Liver (tissue), 2 donors: ENCODE measurements at regions not wholly inside any gene's neighbourhood (a gene's known extent, or its start where the extent isn't known, plus 50 kb on each side); places are given as distances from the start of the nearest gene placed in this dataset.

Source experiments
- ATF3 ChIP-seq: IDR thresholded peaks from 2 replicates; pipeline ENCODE4 v1.6.1; 2016; ENCODE audit warnings: antibody characterized with exemption
- TF ChIP-seq, protein P1 (sequence below): IDR thresholded peaks from 2 replicates; pipeline ENCODE4 v1.6.1; 2016; ENCODE audit warnings: antibody characterized with exemption, mild to moderate bottlenecking
- donor health status: healthy.

DNA sequence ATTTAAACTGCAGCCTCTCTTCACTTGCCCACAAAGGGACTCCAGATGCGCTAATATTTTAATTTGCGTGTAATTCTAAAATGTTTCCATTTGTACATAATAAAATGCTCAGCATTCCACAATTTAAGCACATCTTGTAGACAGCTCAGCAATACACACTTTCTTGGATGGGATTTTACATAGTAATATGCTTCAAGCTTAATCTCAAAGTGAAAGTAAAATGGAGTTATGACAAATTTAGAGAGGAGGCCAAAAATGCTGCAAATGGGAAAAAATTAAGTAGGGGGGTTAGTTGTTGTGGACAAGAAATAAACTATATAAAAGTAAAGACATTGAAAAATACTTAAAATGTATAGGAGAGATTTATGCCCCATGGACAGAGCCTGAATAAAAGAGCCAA lies 149.1 kb downstream of the FBXO8 start:
- TF ChIP-seq, protein P1, sequence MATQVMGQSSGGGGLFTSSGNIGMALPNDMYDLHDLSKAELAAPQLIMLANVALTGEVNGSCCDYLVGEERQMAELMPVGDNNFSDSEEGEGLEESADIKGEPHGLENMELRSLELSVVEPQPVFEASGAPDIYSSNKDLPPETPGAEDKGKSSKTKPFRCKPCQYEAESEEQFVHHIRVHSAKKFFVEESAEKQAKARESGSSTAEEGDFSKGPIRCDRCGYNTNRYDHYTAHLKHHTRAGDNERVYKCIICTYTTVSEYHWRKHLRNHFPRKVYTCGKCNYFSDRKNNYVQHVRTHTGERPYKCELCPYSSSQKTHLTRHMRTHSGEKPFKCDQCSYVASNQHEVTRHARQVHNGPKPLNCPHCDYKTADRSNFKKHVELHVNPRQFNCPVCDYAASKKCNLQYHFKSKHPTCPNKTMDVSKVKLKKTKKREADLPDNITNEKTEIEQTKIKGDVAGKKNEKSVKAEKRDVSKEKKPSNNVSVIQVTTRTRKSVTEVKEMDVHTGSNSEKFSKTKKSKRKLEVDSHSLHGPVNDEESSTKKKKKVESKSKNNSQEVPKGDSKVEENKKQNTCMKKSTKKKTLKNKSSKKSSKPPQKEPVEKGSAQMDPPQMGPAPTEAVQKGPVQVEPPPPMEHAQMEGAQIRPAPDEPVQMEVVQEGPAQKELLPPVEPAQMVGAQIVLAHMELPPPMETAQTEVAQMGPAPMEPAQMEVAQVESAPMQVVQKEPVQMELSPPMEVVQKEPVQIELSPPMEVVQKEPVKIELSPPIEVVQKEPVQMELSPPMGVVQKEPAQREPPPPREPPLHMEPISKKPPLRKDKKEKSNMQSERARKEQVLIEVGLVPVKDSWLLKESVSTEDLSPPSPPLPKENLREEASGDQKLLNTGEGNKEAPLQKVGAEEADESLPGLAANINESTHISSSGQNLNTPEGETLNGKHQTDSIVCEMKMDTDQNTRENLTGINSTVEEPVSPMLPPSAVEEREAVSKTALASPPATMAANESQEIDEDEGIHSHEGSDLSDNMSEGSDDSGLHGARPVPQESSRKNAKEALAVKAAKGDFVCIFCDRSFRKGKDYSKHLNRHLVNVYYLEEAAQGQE = no peak
- no peak for TF ChIP-seq ATF3
